CD1c-positive myeloid dendritic cell (primary cell): ENCODE measurements at regions not wholly inside any gene's neighbourhood (a gene's known extent, or its start where the extent isn't known, plus 50 kb on each side); places are given as distances from the start of the nearest gene placed in this dataset.
A peak's percentile ranks its signal among the peaks of the same experiment; 100 is the strongest.

Experiments used
- DNase-seq: peaks from one replicate; pipeline ENCODE4 v3.0.0-alpha.2; 2016; ENCODE audit errors: extremely low spot score

- DNase-seq = no peak
These were observed 234.4 kb upstream of the TBL1XR1 start for GRCh38 chr3:177431525-177432176.

- no peak for DNase-seq
These were observed 238.0 kb upstream of the TBL1XR1 start for GRCh38 chr3:177435301-177435700.

- DNase-seq = no peak
These were observed 240.4 kb upstream of the TBL1XR1 start for GRCh38 chr3:177437513-177438337.

- DNase-seq = no peak
These were observed 241.4 kb upstream of the TBL1XR1 start for GRCh38 chr3:177438596-177439220.

GRCh38 chr3:177439694-177440269, 242.5 kb upstream of the TBL1XR1 start:
- DNase-seq = no peak

GRCh38 chr3:177440456-177441104, 243.3 kb upstream of the TBL1XR1 start:
- DNase-seq = no peak

- no peak for DNase-seq
These were observed 244.1 kb upstream of the TBL1XR1 start for GRCh38 chr3:177441276-177441812.

- DNase-seq = peak; percentile 70
These were observed 244.7 kb upstream of the TBL1XR1 start for GRCh38 chr3:177441813-177442646.

GRCh38 chr3:177443469-177443868, 246.2 kb upstream of the TBL1XR1 start:
- DNase-seq = no peak

GRCh38 chr3:177444696-177445095, 247.4 kb upstream of the TBL1XR1 start:
- DNase-seq = no peak

- DNase-seq = no peak
These were observed 248.3 kb upstream of the TBL1XR1 start for GRCh38 chr3:177445549-177445948.

- DNase-seq = peak; percentile 78
These were observed 248.9 kb upstream of the TBL1XR1 start for GRCh38 chr3:177446165-177446601.

- DNase-seq = no peak
These were observed 250.7 kb upstream of the TBL1XR1 start for GRCh38 chr3:177447938-177448337.

- peak; percentile 52 for DNase-seq
These were observed 251.7 kb upstream of the TBL1XR1 start for GRCh38 chr3:177448987-177449359.

- peak; percentile 55 for DNase-seq
These were observed 252.2 kb upstream of the TBL1XR1 start for GRCh38 chr3:177449360-177450006.

- no peak for DNase-seq
These were observed 254.0 kb upstream of the TBL1XR1 start for GRCh38 chr3:177451301-177451750.

- DNase-seq = peak; percentile 39
These were observed 254.9 kb upstream of the TBL1XR1 start for GRCh38 chr3:177451864-177452830.

- DNase-seq = no peak
These were observed 255.7 kb upstream of the TBL1XR1 start for GRCh38 chr3:177452831-177453450.
